ENCODE measurements at regions not wholly inside any gene's neighbourhood (a gene's known extent, or its start where the extent isn't known, plus 50 kb on each side); places are given as distances from the start of the nearest gene placed in this dataset.
"Not testable (repeated sequence)": the region's sequence is repeated elsewhere in the genome, so short reads cannot be mapped to it uniquely, and the experiment has no call there.

- Histone ChIP-seq H3K27ac (no peak overlapping the region), H3K36me3 (ENCODE audit: insufficient read depth in 1 of 2, low read depth in 1 of 2) (no peaks in the 10 kb centered on the region), H3K4me3 (no peak overlapping the region), H3K4me1 (peaks cover 3% of the 10 kb centered on the region), H3K9me3 (no peaks in the 10 kb centered on the region), H3K27me3 (ENCODE audit: insufficient read depth in 3 of 3, low read length in 2 of 3) (no peaks in the 10 kb centered on the region)
- no peak for ATAC-seq
- WGBS, 3 donors = 63 to 65% (median 64%) methylated on average over 8 of the region's 8 CpGs
- DNase-seq = no peak
- no peak for TF ChIP-seq CTCF (IDR thresholded peaks at IDR 0.05)
- intact Hi-C loops (cut with DNase I) = no loop called here
These were observed 117.4 kb upstream of the MBNL1 start for GRCh38 chr3:152151216-152151876.

GRCh38 chr3:152151877-152152765 lies 116.6 kb upstream of the MBNL1 start:
- H3K4me1 ChIP-seq; intact Hi-C loops (cut with DNase I); DNase-seq; H3K36me3 ChIP-seq (ENCODE audit: insufficient read depth in 1 of 2, low read depth in 1 of 2); H3K9me3 ChIP-seq; ATAC-seq; H3K27ac ChIP-seq; H3K27me3 ChIP-seq (ENCODE audit: insufficient read depth in 3 of 3, low read length in 2 of 3); H3K4me3 ChIP-seq: not testable (repeated sequence)
- 96 to 98% (median 98%) methylated on average over 28 to 42 of the region's 42 CpGs for WGBS, 3 donors

GRCh38 chr3:152153115-152153514 lies 115.6 kb upstream of the MBNL1 start:
- ATAC-seq; intact Hi-C loops (cut with DNase I): not testable (repeated sequence)

GRCh38 chr3:152155246-152156020 lies 113.3 kb upstream of the MBNL1 start:
- intact Hi-C loops (cut with DNase I) = no loop called here
- Histone ChIP-seq H3K9me3 (no peaks in the 10 kb centered on the region), H3K27ac (no peak overlapping the region), H3K36me3 (ENCODE audit: insufficient read depth in 1 of 2, low read depth in 1 of 2) (no peaks in the 10 kb centered on the region), H3K4me1 (peaks cover 12% of the 10 kb centered on the region), H3K27me3 (ENCODE audit: insufficient read depth in 3 of 3, low read length in 2 of 3) (no peaks in the 10 kb centered on the region), H3K4me3 (no peak overlapping the region)
- WGBS, 3 donors = 42 to 65% (median 48%) methylated on average over 5 of the region's 5 CpGs
- DNase-seq (no peak), ATAC-seq (no peak)
- no peak for TF ChIP-seq CTCF (IDR thresholded peaks at IDR 0.05)

More at GRCh38 chr3:152153115-152153514, 115.6 kb upstream of the MBNL1 start:
- peaks cover 12% of the 10 kb centered on the region for H3K4me1 ChIP-seq
- not testable (repeated sequence) for DNase-seq; H3K36me3 ChIP-seq (ENCODE audit: insufficient read depth in 1 of 2, low read depth in 1 of 2); H3K9me3 ChIP-seq; H3K27ac ChIP-seq; H3K4me3 ChIP-seq; H3K27me3 ChIP-seq (ENCODE audit: insufficient read depth in 3 of 3, low read length in 2 of 3)
- whole genome bisulfite sequencing, 3 donors = 95 to 96% (median 96%) methylated on average over 5 of the region's 5 CpGs

GRCh38 chr3:152156880-152157279 lies 111.8 kb upstream of the MBNL1 start:
- H3K36me3 ChIP-seq (ENCODE audit: insufficient read depth in 1 of 2, low read depth in 1 of 2) = no peaks in the 10 kb centered on the region
- TF ChIP-seq CTCF (IDR thresholded peaks at IDR 0.05) = no peak
- peaks cover 12% of the 10 kb centered on the region for H3K4me1 ChIP-seq
- ATAC-seq (no peak), DNase-seq (no peak)
- no peak overlapping the region for H3K27ac ChIP-seq
- H3K27me3 ChIP-seq (ENCODE audit: insufficient read depth in 3 of 3, low read length in 2 of 3) = no peaks in the 10 kb centered on the region
- no peaks in the 10 kb centered on the region for H3K9me3 ChIP-seq
- intact Hi-C loops (cut with DNase I) = no loop called here
- WGBS, 3 donors = 41 to 65% (median 44%) methylated on average over 3 of the region's 3 CpGs
- no peak overlapping the region for H3K4me3 ChIP-seq
